Small intestine (tissue), 7 donors: ENCODE measurements at regions not wholly inside any gene's neighbourhood (a gene's known extent, or its start where the extent isn't known, plus 50 kb on each side); places are given as distances from the start of the nearest gene placed in this dataset.
"Not testable (repeated sequence)": the region's sequence is repeated elsewhere in the genome, so short reads cannot be mapped to it uniquely, and the experiment has no call there.

Experiments used
- DNase-seq, 2 donors: peaks; one replicate each; pipeline versions ENCODE4 v3.0.0 to v3.0.0-alpha.2; 2013
- FAIRE-seq: peaks from 2 replicates; lab custom pipeline; 2012; peaks lifted over from hg19 to GRCh38; lab: Jason Lieb, UNC
- H3K27ac ChIP-seq, 3 donors: one replicate each; pipeline ENCODE4 v1.5.1; 2013; ENCODE audit warnings: low read length in 2 of 3, mild to moderate bottlenecking in 2 of 3, control low read depth in 1 of 3, inconsistent platforms in 1 of 3, low read depth in 1 of 3, moderate library complexity in 1 of 3
- H3K27me3 ChIP-seq, 3 donors: one replicate each; pipeline ENCODE4 v1.6.1; 2013; ENCODE audit warnings: low read length in 3 of 3, inconsistent platforms in 1 of 3; ENCODE audit not compliant: control insufficient read depth in 3 of 3, insufficient read depth in 3 of 3
- H3K36me3 ChIP-seq, 3 donors: one replicate each; pipeline ENCODE4 v1.6.1; 2013; ENCODE audit warnings: low read length in 3 of 3, inconsistent platforms in 1 of 3, low read depth in 1 of 3, mild to moderate bottlenecking in 1 of 3, moderate library complexity in 1 of 3; ENCODE audit not compliant: control insufficient read depth in 3 of 3, insufficient read depth in 2 of 3
- H3K4me1 ChIP-seq, 3 donors: one replicate each; pipeline ENCODE4 v1.6.1; 2013; ENCODE audit warnings: low read length in 2 of 3, inconsistent platforms in 1 of 3, low read depth in 1 of 3, mild to moderate bottlenecking in 1 of 3, moderate library complexity in 1 of 3; ENCODE audit not compliant: control insufficient read depth in 3 of 3, insufficient read depth in 2 of 3
- H3K4me3 ChIP-seq, 3 donors: one replicate each; pipeline ENCODE4 v1.5.1; 2013; ENCODE audit warnings: low read length in 3 of 3, control low read depth in 1 of 3, inconsistent platforms in 1 of 3, low read depth in 1 of 3, mild to moderate bottlenecking in 1 of 3, moderate library complexity in 1 of 3
- H3K9me3 ChIP-seq, 2 donors: one replicate each; pipeline ENCODE4 v1.6.1; 2013; ENCODE audit warnings: low read depth in 1 of 2, low read length in 1 of 2; ENCODE audit not compliant: control insufficient read depth in 2 of 2, insufficient read depth in 1 of 2
- WGBS, 3 donors: extraction: QIAGEN DNeasy Blood & Tissue Kit; methylation state at CpG; one replicate each; pipeline ENCODE4 v1.1.7; 2013; 5-methylcytosine and 5-hydroxymethylcytosine counted together
- donor health status: healthy with polysubstance abuse.
- donor health status: control.
- donor health status: control.
- donor health status: Bipolar disorder and iron deficiency.
- donor health status: healthy.

DNA sequence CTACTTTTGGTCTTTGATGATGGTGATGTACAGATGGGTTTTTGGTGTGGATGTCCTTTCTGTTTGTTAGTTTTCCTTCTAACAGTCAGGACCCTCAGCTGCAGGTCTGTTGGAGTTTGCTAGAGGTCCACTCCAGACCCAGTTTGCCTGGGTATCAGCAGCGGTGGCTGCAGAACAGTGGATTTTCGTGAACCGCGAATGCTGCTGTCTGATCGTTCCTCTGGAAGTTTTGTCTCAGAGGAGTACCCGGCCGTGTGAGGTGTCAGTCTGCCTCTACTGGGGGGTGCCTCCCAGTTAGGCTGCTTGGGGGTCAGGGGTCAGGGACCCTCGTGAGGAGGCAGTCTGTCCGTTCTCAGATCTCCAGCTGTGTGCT, 56.6 kb upstream of the TNFAIP8 start:
- not testable (repeated sequence) for FAIRE-seq, H3K27me3 ChIP-seq, H3K27ac ChIP-seq, H3K36me3 ChIP-seq, H3K4me3 ChIP-seq, H3K9me3 ChIP-seq, DNase-seq
- WGBS, 3 donors, result 67 to 84% (median 75%) methylated on average over 8 to 9 of the region's 9 CpGs
- peaks cover 0 to 19% (median 6%) of the 10 kb centered on the region in 3 donors for H3K4me1 ChIP-seq

DNA sequence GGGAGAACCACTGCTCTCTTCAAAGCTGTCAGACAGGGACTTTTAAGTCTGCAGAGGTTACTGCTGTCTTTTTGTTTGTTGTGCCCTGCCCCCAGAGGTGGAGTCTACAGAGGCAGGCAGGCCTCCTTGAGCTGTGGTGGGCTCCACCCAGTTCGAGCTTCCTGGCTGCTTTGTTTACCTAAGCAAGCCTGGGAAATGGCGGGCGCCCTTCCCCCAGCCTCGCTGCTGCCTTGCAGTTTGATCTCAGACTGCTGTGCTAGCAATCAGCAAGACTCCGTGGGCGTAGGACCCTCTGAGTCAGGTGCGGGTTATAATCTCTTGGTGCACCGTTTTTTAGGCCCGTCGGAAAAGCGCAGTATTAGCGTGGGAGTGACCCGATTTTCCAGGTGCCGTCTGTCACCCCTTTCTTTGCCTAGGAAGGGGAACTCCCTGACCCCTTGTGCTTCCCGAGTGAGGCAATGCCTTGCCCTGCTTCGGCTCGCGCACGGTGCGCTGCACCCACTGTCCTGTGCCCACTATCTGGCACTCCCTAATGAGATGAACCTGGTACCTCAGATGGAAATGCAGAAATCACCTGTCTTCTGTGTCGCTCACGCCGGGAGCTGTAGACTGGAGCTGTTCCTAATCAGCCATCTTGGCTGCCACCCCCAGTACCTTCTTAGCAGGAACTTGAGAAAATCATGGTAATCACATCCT, 56.1 kb upstream of the TNFAIP8 start:
- not testable (repeated sequence) for H3K27me3 ChIP-seq, DNase-seq, H3K4me3 ChIP-seq, H3K9me3 ChIP-seq, FAIRE-seq, H3K36me3 ChIP-seq, H3K27ac ChIP-seq
- peaks cover 0 to 22% (median 6%) of the 10 kb centered on the region in 3 donors for H3K4me1 ChIP-seq
- 75 to 87% (median 83%) methylated on average over 22 to 23 of the region's 23 CpGs for whole genome bisulfite sequencing, 3 donors

DNA sequence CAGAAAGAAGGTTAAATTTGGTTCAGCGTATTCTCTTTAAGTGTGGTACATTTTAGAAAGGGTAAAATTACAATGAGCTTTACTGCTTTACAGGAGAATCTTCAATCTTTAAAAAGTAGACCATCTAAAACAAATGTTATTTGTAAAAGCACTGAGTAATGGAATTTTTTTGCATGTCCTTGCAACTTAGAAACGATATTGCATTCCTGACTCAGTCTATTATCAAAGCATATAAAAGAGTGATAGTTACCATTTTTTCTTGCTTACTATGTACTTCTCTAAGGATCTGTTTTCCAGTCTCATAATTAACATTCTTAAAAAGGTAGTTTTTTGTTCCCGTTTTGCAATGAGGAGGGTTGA, 55.5 kb upstream of the TNFAIP8 start:
- Histone ChIP-seq H3K27ac (no peak overlapping the region), H3K4me1 (peaks cover 0 to 22% (median 6%) of the 10 kb centered on the region in 3 donors)

DNA sequence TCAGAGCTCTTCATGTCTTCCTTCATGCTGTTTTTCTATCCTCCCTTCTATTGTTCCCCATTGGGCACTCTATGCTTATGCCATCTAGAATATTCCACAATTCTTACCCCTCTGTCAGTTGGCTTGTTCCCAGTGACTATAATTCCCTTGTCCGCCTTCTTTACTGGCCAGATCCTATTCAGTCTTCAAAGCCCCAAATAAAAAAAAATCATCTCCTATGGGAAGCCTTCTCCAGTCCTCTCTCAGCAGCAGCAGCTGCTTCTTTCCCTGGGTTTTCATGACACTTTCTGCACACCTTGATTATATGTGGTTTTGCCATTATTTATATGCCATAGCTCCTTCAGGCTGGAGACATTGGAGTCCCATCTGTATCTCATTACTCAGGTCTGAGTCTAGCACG, 54.6 kb upstream of the TNFAIP8 start:
- peaks cover 0 to 22% (median 6%) of the 10 kb centered on the region in 3 donors for H3K4me1 ChIP-seq
- no peak overlapping the region for H3K27ac ChIP-seq
- FAIRE-seq (no peak), DNase-seq (no peak)
- WGBS, 3 donors, result 92 to 93% (median 92%) methylated on average over 2 of the region's 2 CpGs
- no peaks in the 10 kb centered on the region for H3K9me3 ChIP-seq
- H3K36me3 ChIP-seq, result no peaks in the 10 kb centered on the region
- H3K4me3 ChIP-seq, result no peak overlapping the region
- H3K27me3 ChIP-seq, result no peaks in the 10 kb centered on the region

More for the DNA sequence above, 55.5 kb upstream of the TNFAIP8 start:
- DNase-seq, result no peak
- FAIRE-seq, result no peak
- 77 to 92% (median 86%) methylated on average over 3 of the region's 3 CpGs for WGBS, 3 donors
- H3K9me3 ChIP-seq, result no peaks in the 10 kb centered on the region
- no peak overlapping the region for H3K4me3 ChIP-seq
- no peaks in the 10 kb centered on the region for H3K36me3 ChIP-seq
- H3K27me3 ChIP-seq, result no peaks in the 10 kb centered on the region

DNA sequence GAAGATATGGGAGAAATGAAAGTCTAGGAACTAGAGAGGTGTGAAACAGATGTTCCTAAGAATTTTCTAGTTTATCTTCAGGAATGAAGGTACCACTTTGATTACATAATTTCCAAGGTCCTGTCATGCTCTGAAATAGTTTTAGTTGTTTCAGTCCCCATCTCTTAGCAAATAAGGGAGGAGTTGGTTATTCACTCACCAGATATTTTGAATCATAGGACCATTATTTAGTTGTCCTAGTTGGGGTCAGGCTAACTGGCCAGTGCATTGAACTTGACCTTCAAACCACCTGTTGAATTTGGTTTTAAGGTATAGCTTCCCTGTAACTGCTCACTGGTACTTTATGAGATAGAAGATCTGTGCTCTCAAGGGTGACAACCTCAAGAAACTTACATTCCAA, 53.9 kb upstream of the TNFAIP8 start:
- FAIRE-seq, result no peak
- H3K36me3 ChIP-seq, result no peaks in the 10 kb centered on the region
- no peak for DNase-seq
- H3K9me3 ChIP-seq, result no peaks in the 10 kb centered on the region
- H3K27ac ChIP-seq, result no peak overlapping the region
- peaks cover 0 to 22% (median 6%) of the 10 kb centered on the region in 3 donors for H3K4me1 ChIP-seq
- no peaks in the 10 kb centered on the region for H3K27me3 ChIP-seq
- H3K4me3 ChIP-seq, result no peak overlapping the region

DNA sequence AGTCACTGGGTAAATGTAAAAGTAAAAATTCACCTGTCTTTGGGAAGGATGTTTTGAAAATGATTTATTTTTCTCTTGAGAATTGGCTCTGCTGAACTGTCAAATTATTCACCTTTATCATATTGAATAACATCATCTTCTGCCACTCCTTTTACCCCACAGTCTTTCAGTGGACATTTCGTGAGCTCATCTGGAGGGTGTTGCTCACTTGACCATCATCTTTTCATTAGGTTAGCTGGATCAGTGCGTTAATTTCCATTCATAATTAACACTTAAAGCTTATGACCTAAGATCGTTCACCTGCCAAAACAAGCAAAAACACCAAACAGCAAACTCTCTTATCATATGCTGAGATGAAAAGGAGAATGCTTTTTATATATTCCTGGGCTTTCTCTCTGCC, 53.4 kb upstream of the TNFAIP8 start:
- no peak for FAIRE-seq
- peak overlapping the region in 1 of 3 donors; percentile 54 for H3K27ac ChIP-seq
- H3K4me3 ChIP-seq, result no peak overlapping the region
- DNase-seq, result no peak
- no peaks in the 10 kb centered on the region for H3K36me3 ChIP-seq
- no peaks in the 10 kb centered on the region for H3K27me3 ChIP-seq
- WGBS, 3 donors, result 78 to 82% (median 80%) methylated on average over 3 of the region's 3 CpGs
- H3K4me1 ChIP-seq, result peaks cover 0 to 22% (median 6%) of the 10 kb centered on the region in 3 donors
- no peaks in the 10 kb centered on the region for H3K9me3 ChIP-seq

DNA sequence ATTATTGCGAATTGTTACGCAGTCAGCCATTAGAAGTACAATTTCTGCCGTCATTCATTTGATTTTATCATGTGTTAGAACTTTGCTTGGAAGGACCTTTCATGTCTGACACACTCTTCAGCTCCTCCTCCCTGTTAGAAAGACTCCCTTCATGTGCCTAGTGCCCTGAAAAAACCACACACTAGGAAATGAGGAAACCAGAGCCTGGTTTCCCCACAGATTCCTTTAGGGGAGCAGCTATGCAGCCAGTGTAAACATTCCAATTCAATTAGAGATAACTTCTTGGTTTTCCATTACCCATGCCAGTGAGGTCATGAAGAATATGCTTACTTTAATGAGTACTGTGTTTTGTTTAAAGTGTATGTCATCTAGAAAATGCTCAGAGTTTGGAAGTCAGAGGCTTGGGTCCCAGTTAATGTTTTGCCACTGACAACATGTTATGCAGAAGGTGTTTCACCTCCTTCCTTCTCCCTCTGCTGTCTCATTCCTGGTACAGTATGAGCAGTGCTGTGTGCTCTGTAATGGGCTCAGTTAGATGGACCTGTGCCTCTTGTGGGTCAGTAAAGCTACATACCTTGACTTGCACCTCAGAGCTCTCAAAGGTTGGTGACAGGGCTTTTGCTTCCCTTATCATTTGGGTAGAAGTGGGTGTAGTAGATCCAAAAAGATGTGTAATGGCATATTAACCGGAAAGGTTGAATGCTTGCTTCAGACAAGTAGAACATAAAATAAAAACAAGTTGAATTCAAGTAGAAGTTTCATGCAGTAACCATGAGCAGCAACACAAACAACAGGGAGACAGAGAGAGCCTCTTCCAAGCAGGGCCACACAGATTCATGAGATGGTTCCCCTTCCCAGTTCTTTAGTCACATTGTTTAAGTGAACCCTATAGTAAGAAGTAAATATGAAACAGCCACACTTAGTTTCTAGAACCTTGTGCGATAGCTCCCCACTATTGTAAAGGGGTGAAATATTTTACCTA, 52.6 kb upstream of the TNFAIP8 start:
- no peak overlapping the region for H3K4me3 ChIP-seq
- peak overlapping the region in 2 of 3 donors; percentile 54 to 82 for H3K27ac ChIP-seq
- H3K9me3 ChIP-seq, result no peaks in the 10 kb centered on the region
- DNase-seq, result peak in 1 of 2 donors; percentile 78
- H3K36me3 ChIP-seq, result no peaks in the 10 kb centered on the region
- WGBS, 3 donors, result 77 to 84% (median 78%) methylated on average over 5 of the region's 5 CpGs
- FAIRE-seq, result no peak
- H3K4me1 ChIP-seq, result peaks cover 0 to 27% (median 6%) of the 10 kb centered on the region in 3 donors
- H3K27me3 ChIP-seq, result no peaks in the 10 kb centered on the region

DNA sequence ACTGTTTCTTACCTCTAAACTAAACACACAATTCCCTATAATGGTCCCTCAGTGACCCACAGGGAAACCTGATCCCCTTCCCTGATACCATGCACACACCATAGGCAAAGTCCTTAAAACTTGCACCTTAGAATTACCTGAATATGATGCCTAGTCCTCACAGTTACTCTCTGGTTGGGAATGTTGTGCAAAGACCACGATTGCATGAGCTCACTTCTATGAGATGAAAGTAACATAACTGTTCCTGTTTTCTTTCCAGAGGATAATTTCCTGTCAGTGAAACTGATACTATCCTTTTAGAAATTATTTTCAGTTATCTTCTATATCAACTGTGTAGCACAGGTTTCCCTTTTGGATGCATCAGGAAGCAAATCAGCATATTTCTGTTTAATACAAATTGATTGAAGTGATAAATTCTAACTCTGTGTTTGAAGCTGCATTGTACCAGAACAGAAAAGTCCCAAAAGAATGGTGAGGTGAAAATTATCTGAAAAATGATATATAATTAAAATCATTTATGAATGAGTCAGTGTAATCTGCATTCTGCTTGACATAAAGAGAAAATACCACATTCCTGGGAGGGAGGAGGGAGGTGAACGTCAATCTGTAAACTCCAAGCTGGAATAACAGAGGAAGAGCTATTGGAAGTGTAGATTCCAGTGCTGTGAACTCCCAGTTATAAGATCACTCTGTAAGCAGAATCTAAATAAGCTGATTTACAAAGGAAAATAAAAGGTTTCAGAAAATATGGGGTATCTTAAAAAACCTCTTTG, 51.2 kb upstream of the TNFAIP8 start:
- Histone ChIP-seq H3K36me3 (no peaks in the 10 kb centered on the region), H3K9me3 (no peaks in the 10 kb centered on the region), H3K4me1 (peaks cover 2 to 28% (median 6%) of the 10 kb centered on the region in 3 donors), H3K27me3 (no peaks in the 10 kb centered on the region), H3K4me3 (no peak overlapping the region), H3K27ac (no peak overlapping the region)
- WGBS, 3 donors, result 53 to 59% (median 57%) methylated on average over 2 of the region's 2 CpGs
- DNase-seq (no peak), FAIRE-seq (no peak)
